Endodermal cell (in vitro differentiated cells): ENCODE measurements at regions not wholly inside any gene's neighbourhood (a gene's known extent, or its start where the extent isn't known, plus 50 kb on each side); places are given as distances from the start of the nearest gene placed in this dataset.

Source experiments
- DNase-seq: peaks from one replicate; pipeline ENCODE4 v3.0.0-alpha.2; 2017
- H3K27ac ChIP-seq: 2 replicates; pipeline ENCODE4 v1.5.1; 2013; ENCODE audit warnings: mild to moderate bottlenecking, low read depth, low read length, moderate library complexity
- H3K27me3 ChIP-seq: 2 replicates; pipeline ENCODE4 v1.6.1; 2013; ENCODE audit warnings: mild to moderate bottlenecking, low read length, moderate library complexity; ENCODE audit not compliant: insufficient read depth, control insufficient read depth, poor library complexity, severe bottlenecking
- H3K36me3 ChIP-seq: 2 replicates; pipeline ENCODE4 v1.7.0; 2013; ENCODE audit warnings: mild to moderate bottlenecking, low read length, moderate library complexity; ENCODE audit not compliant: control insufficient read depth, insufficient read depth
- H3K4me1 ChIP-seq: one replicate; pipeline ENCODE4 v1.7.0; 2013; ENCODE audit warnings: low read length; ENCODE audit not compliant: control insufficient read depth, insufficient read depth
- H3K4me3 ChIP-seq: 2 replicates; pipeline ENCODE4 v1.5.1; 2013; ENCODE audit warnings: mild to moderate bottlenecking, low read length, moderate library complexity
- H3K9ac ChIP-seq: 2 replicates; pipeline ENCODE4 v1.6.1; 2013; ENCODE audit warnings: mild to moderate bottlenecking, low read length, moderate library complexity; ENCODE audit not compliant: poor library complexity, severe bottlenecking; ENCODE audit errors: extremely low read depth
- H3K9me3 ChIP-seq: 2 replicates; pipeline ENCODE4 v1.6.1; 2013; ENCODE audit warnings: mild to moderate bottlenecking, low read length, moderate library complexity; ENCODE audit not compliant: control insufficient read depth
- H3K27ac Mint-ChIP-seq: 2 replicates; pipeline ENCODE4 v1.8.0; 2020; ENCODE audit warnings: mixed read lengths
- H3K27me3 Mint-ChIP-seq: 2 replicates; pipeline ENCODE4 v1.8.0; 2021; ENCODE audit warnings: mild to moderate bottlenecking, mixed read lengths; ENCODE audit not compliant: insufficient read depth
- H3K36me3 Mint-ChIP-seq: 2 replicates; pipeline ENCODE4 v1.8.0; 2020; ENCODE audit warnings: low read depth, mixed read lengths
- H3K4me1 Mint-ChIP-seq: 2 replicates; pipeline ENCODE4 v1.8.0; 2020; ENCODE audit warnings: mixed read lengths
- H3K4me3 Mint-ChIP-seq: 2 replicates; pipeline ENCODE4 v1.8.0; 2020; ENCODE audit warnings: mild to moderate bottlenecking, moderate library complexity, mixed read lengths
- H3K9me3 Mint-ChIP-seq: 2 replicates; pipeline ENCODE4 v1.8.0; 2020; ENCODE audit warnings: mild to moderate bottlenecking, mixed read lengths
- CTCF ChIP-seq: fragments of 200-600 bp; sonication (generic); conservative IDR thresholded peaks from 2 replicates; pipeline ENCODE4 v1.5.0; 2021; ENCODE audit warnings: antibody characterized with exemption, mild to moderate bottlenecking
- WGBS, 2 experiments: methylation state at CpG; one replicate each; pipeline versions ENCODE4 v1.1.5 to v1.1.7; 2013; ENCODE audit warnings: missing lambda C conversion rate in 2 of 2, mixed read lengths in 1 of 2; ENCODE audit not compliant: insufficient coverage in 1 of 2, insufficient read length in 1 of 2; 5-methylcytosine and 5-hydroxymethylcytosine counted together

- H3K27ac ChIP-seq = no peak overlapping the region
- no peaks in the 10 kb centered on the region for H3K27me3 ChIP-seq
- no peaks in the 10 kb centered on the region for H3K9me3 Mint-ChIP-seq
- no peak overlapping the region for H3K4me3 ChIP-seq
- no peaks in the 10 kb centered on the region for H3K27me3 Mint-ChIP-seq
- H3K4me1 Mint-ChIP-seq = no peaks in the 10 kb centered on the region
- DNase-seq = no peak
- no peak overlapping the region for H3K9ac ChIP-seq
- no peaks in the 10 kb centered on the region for H3K9me3 ChIP-seq
- H3K27ac Mint-ChIP-seq = no peak overlapping the region
- H3K36me3 Mint-ChIP-seq = no peaks in the 10 kb centered on the region
- WGBS, 2 experiments = 67 to 94% methylated on average over 1 to 2 of the region's 2 CpGs
- no peaks in the 10 kb centered on the region for H3K4me1 ChIP-seq
- TF ChIP-seq CTCF = no peak
- H3K36me3 ChIP-seq = no peaks in the 10 kb centered on the region
- H3K4me3 Mint-ChIP-seq = no peak overlapping the region
Observed at GRCh38 chr10:83375274-83375673, 764.0 kb upstream of the GHITM start.

GRCh38 chr10:83397806-83398205 lies 741.5 kb upstream of the GHITM start:
- H3K9me3 Mint-ChIP-seq = no peaks in the 10 kb centered on the region
- H3K4me1 Mint-ChIP-seq = no peaks in the 10 kb centered on the region
- DNase-seq = no peak
- no peak for TF ChIP-seq CTCF
- Histone ChIP-seq H3K36me3 (no peaks in the 10 kb centered on the region), H3K27me3 (no peaks in the 10 kb centered on the region), H3K4me1 (no peaks in the 10 kb centered on the region), H3K9me3 (no peaks in the 10 kb centered on the region), H3K9ac (no peak overlapping the region), H3K27ac (no peak overlapping the region), H3K4me3 (no peak overlapping the region)
- no peak overlapping the region for H3K4me3 Mint-ChIP-seq
- 100% methylated on average over 1 of the region's 1 CpG; no CpG with 5 or more reads in 1 of the 2 experiments for WGBS, 2 experiments
- H3K27me3 Mint-ChIP-seq = no peaks in the 10 kb centered on the region
- no peaks in the 10 kb centered on the region for H3K36me3 Mint-ChIP-seq
- H3K27ac Mint-ChIP-seq = no peak overlapping the region

DNA sequence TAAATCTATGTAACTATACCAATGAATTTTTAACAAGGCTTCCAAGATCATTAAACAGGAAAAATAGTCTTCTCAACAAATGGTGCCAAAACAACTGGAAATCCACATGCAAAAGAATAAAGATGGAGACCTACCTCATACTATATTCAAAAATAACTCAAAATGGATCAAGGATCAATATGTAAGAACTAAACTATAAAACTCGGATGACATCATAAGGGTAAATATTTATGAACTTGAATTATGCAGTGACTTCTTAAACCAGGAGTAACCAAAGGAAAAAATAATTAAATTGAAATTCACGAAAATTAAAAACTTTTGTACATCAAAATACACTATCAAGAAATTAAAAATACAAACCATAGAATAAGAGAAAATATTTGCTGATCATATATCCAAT lies 728.7 kb upstream of the GHITM start:
- H3K4me3 Mint-ChIP-seq = no peak overlapping the region
- no CpG with 5 or more reads among the region's 2 CpGs for WGBS, 2 experiments
- no peak for DNase-seq
- H3K4me3 ChIP-seq = no peak overlapping the region
- no peaks in the 10 kb centered on the region for H3K36me3 ChIP-seq
- TF ChIP-seq CTCF = no peak
- no peaks in the 10 kb centered on the region for H3K27me3 ChIP-seq
- no peak overlapping the region for H3K9ac ChIP-seq
- no peak overlapping the region for H3K27ac ChIP-seq
- H3K36me3 Mint-ChIP-seq = no peaks in the 10 kb centered on the region
- H3K9me3 Mint-ChIP-seq = no peaks in the 10 kb centered on the region
- H3K27me3 Mint-ChIP-seq = no peaks in the 10 kb centered on the region
- no peaks in the 10 kb centered on the region for H3K4me1 Mint-ChIP-seq
- H3K27ac Mint-ChIP-seq = no peak overlapping the region
- no peaks in the 10 kb centered on the region for H3K9me3 ChIP-seq
- no peaks in the 10 kb centered on the region for H3K4me1 ChIP-seq
